Hepatocyte (in vitro differentiated cells): ENCODE measurements at regions not wholly inside any gene's neighbourhood (a gene's known extent, or its start where the extent isn't known, plus 50 kb on each side); places are given as distances from the start of the nearest gene placed in this dataset.
A peak's percentile ranks its signal among the peaks of the same experiment; 100 is the strongest.

Experiments used
- DNase-seq: peaks from one replicate; pipeline ENCODE4 v3.0.0-alpha.2; 2016; ENCODE audit warnings: low spot score
- H2AFZ ChIP-seq: fragments of 200-600 bp; sonication (generic); 2 replicates; pipeline ENCODE4 v1.6.0; 2016; ENCODE audit warnings: antibody characterized with exemption, mild to moderate bottlenecking
- H3K27ac ChIP-seq: fragments of 200-600 bp; sonication (generic); 2 replicates; pipeline ENCODE4 v1.5.1; 2016; ENCODE audit warnings: mild to moderate bottlenecking
- H3K27me3 ChIP-seq: fragments of 200-600 bp; sonication (generic); 2 replicates; pipeline ENCODE4 v1.6.1; 2016
- H3K36me3 ChIP-seq: fragments of 200-600 bp; sonication (generic); replicated peaks from 2 replicates; pipeline ENCODE4 v1.5.1; 2016; ENCODE audit warnings: low read depth; ENCODE audit not compliant: insufficient read depth
- H3K4me1 ChIP-seq: fragments of 200-600 bp; sonication (generic); 2 replicates; pipeline ENCODE4 v1.5.1; 2016; ENCODE audit warnings: mild to moderate bottlenecking, moderate library complexity; ENCODE audit not compliant: insufficient read depth
- H3K4me2 ChIP-seq: fragments of 200-600 bp; sonication (generic); 2 replicates; pipeline ENCODE4 v1.6.0; 2016
- H3K4me3 ChIP-seq: fragments of 200-600 bp; sonication (generic); 2 replicates; pipeline ENCODE4 v1.5.1; 2016; ENCODE audit warnings: mild to moderate bottlenecking
- H3K79me2 ChIP-seq: fragments of 200-600 bp; sonication (generic); 2 replicates; pipeline ENCODE4 v1.6.0; 2017; ENCODE audit warnings: mild to moderate bottlenecking
- H3K9me2 ChIP-seq: fragments of 200-600 bp; sonication (generic); replicated peaks from 2 replicates; pipeline ENCODE4 v1.6.0; 2017; ENCODE audit warnings: mild to moderate bottlenecking; ENCODE audit not compliant: insufficient read depth
- H3K9me3 ChIP-seq: fragments of 200-600 bp; sonication (generic); 2 replicates; pipeline ENCODE4 v1.5.1; 2016; ENCODE audit warnings: low read depth, mild to moderate bottlenecking
- H4K20me1 ChIP-seq: fragments of 200-600 bp; sonication (generic); 2 replicates; pipeline ENCODE4 v1.6.0; 2016; ENCODE audit warnings: mild to moderate bottlenecking; ENCODE audit not compliant: insufficient read depth, poor library complexity, severe bottlenecking
- CTCF ChIP-seq: fragments of 200-600 bp; sonication (generic); IDR thresholded peaks from 2 replicates; pipeline ENCODE4 v1.5.1; 2016; ENCODE audit warnings: antibody characterized with exemption, mild to moderate bottlenecking; ENCODE audit not compliant: poor library complexity
- EZH2 ChIP-seq: fragments of 200-600 bp; sonication (generic); IDR thresholded peaks from 2 replicates; pipeline ENCODE4 v1.6.1; 2016; ENCODE audit warnings: antibody characterized with exemption, mild to moderate bottlenecking, borderline replicate concordance
- EZH2phosphoT487 ChIP-seq: fragments of 200-600 bp; sonication (generic); IDR thresholded peaks from one replicate; pipeline ENCODE4 v1.6.1; 2018; ENCODE audit warnings: antibody characterized with exemption, mild to moderate bottlenecking, low read depth, moderate library complexity; ENCODE audit not compliant: unreplicated experiment, severe bottlenecking
- WGBS: methylation state at CpG from one replicate; pipeline ENCODE4 v1.1.6; 2016; ENCODE audit warnings: low lambda C conversion rate; ENCODE audit errors: missing lambda C conversion rate; 5-methylcytosine and 5-hydroxymethylcytosine counted together

- H3K4me1 ChIP-seq, result no peaks in the 10 kb centered on the region
- TF ChIP-seq EZH2phosphoT487 (no peak), CTCF (no peak), EZH2 (no peak)
- H3K27me3 ChIP-seq, result peaks cover 7% of the 10 kb centered on the region
- no peak overlapping the region for H3K27ac ChIP-seq
- H4K20me1 ChIP-seq, result no peaks in the 10 kb centered on the region
- H3K4me3 ChIP-seq, result no peak overlapping the region
- 89% methylated on average over 2 of the region's 2 CpGs for WGBS
- H3K36me3 ChIP-seq, result no peaks in the 10 kb centered on the region
- H2AFZ ChIP-seq, result no peak overlapping the region
- H3K4me2 ChIP-seq, result no peak overlapping the region
- H3K79me2 ChIP-seq, result no peaks in the 10 kb centered on the region
- no peak for DNase-seq
- no peaks in the 10 kb centered on the region for H3K9me2 ChIP-seq
- H3K9me3 ChIP-seq, result no peaks in the 10 kb centered on the region
Observed at GRCh38 chr4:138857416-138857815, 158.2 kb upstream of the NOCT start.

- Histone ChIP-seq H3K4me2 (peak overlapping the region; percentile 73), H3K4me3 (no peak overlapping the region), H3K9me2 (no peaks in the 10 kb centered on the region), H4K20me1 (no peaks in the 10 kb centered on the region), H3K36me3 (no peaks in the 10 kb centered on the region), H3K4me1 (no peaks in the 10 kb centered on the region), H3K27me3 (peaks cover 7% of the 10 kb centered on the region), H3K79me2 (no peaks in the 10 kb centered on the region), H2AFZ (no peak overlapping the region), H3K9me3 (no peaks in the 10 kb centered on the region), H3K27ac (peak overlapping the region; percentile 64)
- TF ChIP-seq EZH2phosphoT487, result no peak
- TF ChIP-seq EZH2, result no peak
- no peak for TF ChIP-seq CTCF
- no peak for DNase-seq
- WGBS, result 96% methylated on average over 2 of the region's 2 CpGs
Observed at GRCh38 chr4:138852681-138853080, 162.9 kb upstream of the NOCT start.

GRCh38 chr4:138851391-138852335, 163.9 kb upstream of the NOCT start:
- no peak overlapping the region for H3K4me3 ChIP-seq
- peak; percentile 37 for DNase-seq

GRCh38 chr4:138845664-138846063, 169.9 kb upstream of the NOCT start:
- peak overlapping the region; percentile 47 for H3K27ac ChIP-seq
- TF ChIP-seq EZH2phosphoT487 (no peak), EZH2 (no peak), CTCF (no peak)
- H2AFZ ChIP-seq, result peak overlapping the region; percentile 27
- DNase-seq, result no peak
- no peaks in the 10 kb centered on the region for H3K9me2 ChIP-seq
- H3K9me3 ChIP-seq, result no peaks in the 10 kb centered on the region
- no peaks in the 10 kb centered on the region for H3K79me2 ChIP-seq
- no peaks in the 10 kb centered on the region for H3K27me3 ChIP-seq
- H3K4me1 ChIP-seq, result peaks cover 9% of the 10 kb centered on the region
- 58% methylated on average over 9 of the region's 9 CpGs for WGBS
- no peaks in the 10 kb centered on the region for H4K20me1 ChIP-seq
- H3K4me3 ChIP-seq, result no peak overlapping the region
- H3K36me3 ChIP-seq, result no peaks in the 10 kb centered on the region
- peak overlapping the region; percentile 27 for H3K4me2 ChIP-seq

More at GRCh38 chr4:138851391-138852335, 163.9 kb upstream of the NOCT start:
- Histone ChIP-seq H3K9me2 (no peaks in the 10 kb centered on the region), H3K79me2 (no peaks in the 10 kb centered on the region), H3K36me3 (no peaks in the 10 kb centered on the region), H4K20me1 (no peaks in the 10 kb centered on the region), H3K27ac (peak overlapping the region; percentile 64), H3K27me3 (peaks cover 7% of the 10 kb centered on the region), H2AFZ (peak overlapping the region; percentile 27), H3K9me3 (no peaks in the 10 kb centered on the region), H3K4me2 (peak overlapping the region; percentile 73), H3K4me1 (no peaks in the 10 kb centered on the region)
- no peak for TF ChIP-seq EZH2phosphoT487
- WGBS, result 9% methylated on average over 17 of the region's 17 CpGs
